Stimulated activated CD8-positive, alpha-beta memory T cell treated with anti-CD3 and anti-CD28 coated beads, Interleukin-2, amount 100 ng/mL, for 1 hour (primary cell): ENCODE measurements at regions not wholly inside any gene's neighbourhood (a gene's known extent, or its start where the extent isn't known, plus 50 kb on each side); places are given as distances from the start of the nearest gene placed in this dataset.

Experiments
- DNase-seq, 2 donors: peaks; one replicate each; pipeline ENCODE4 v3.0.0-alpha.2; 2020; ENCODE audit warnings: low read depth in 2 of 2

GRCh38 chr9:105860516-105860915 is 166.2 kb downstream of the TMEM38B start:
- DNase-seq = no peak

DNA sequence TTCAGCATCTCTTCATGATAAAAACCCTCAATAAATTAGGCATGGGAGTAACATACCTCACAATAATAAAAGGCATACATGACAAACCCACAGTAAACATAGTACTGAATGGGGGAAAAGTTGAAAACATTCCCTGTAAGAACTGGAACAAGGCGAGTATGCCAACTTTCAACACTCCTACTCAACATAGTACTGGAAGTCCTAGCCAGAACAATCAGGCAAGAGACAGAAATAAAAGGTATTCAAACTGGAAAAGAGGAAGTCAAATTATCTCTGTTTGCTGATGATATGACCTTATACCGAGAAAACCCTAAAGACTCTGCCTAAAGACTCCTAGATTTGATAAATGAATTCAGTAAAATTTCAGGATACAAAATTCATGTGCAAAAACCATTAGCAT is 167.6 kb downstream of the TMEM38B start:
- DNase-seq = no peak

- DNase-seq = no peak
These were observed 170.0 kb downstream of the TMEM38B start for GRCh38 chr9:105864248-105864898.

DNA sequence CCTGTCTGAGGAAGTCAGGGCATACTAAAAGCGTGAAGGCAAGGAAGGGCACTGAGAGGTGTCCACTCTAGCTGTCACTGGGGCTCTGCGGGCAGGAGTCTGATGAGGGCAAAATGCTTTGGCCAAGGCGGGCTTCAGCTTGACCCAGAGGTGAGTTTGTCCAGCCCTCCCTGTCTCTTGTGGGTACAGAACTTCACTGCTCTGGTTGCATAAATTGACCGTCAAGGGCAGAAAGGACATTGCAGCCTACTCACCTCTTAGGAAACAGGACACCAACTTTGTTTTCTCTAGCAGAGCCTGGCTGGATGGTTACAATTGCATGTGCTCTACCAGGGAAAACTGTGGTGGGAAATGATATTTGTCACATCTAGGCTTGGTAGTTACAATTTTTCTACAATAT is 170.9 kb downstream of the TMEM38B start:
- no peak for DNase-seq

DNA sequence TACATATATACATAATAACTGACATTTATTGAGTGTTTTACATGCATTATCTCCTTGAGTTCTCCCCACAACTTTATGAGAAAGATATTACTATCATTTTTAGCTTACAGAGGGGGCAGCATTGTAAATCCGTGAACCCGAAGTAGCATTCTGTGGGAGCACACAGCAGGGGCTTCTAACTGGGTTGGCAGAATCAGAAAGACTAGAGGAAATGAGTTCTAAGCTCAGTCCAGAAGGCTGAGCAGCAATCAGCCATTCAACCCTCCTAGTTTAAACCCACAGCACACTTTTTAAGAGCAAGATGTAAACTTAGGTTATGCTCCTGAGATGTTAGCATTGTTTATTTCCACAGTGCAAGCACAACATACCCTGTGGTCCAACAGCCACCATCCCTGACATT is 177.2 kb downstream of the TMEM38B start:
- no peak for DNase-seq

DNA sequence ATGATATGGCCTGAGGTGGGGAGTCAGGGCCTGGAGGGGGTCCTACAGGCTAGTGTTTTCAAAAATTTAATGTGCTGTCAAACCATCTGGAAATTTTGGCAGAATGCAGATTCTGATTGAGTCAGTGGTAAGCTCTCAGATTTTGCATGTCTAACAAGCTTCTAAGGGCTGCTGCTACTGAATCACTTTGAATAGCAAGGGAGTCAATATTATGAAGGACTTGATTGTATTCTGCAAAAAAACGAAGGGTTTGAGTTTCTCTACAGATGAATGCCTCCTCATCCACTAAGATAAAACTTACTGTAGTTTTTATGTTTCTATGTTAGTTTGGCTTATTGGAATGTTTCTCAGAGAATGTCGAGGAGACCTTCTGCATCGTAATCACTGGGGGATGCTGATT is 179.5 kb downstream of the TMEM38B start:
- DNase-seq = no peak

- DNase-seq = no peak
These were observed 183.4 kb downstream of the TMEM38B start for GRCh38 chr9:105877721-105878120.

DNA sequence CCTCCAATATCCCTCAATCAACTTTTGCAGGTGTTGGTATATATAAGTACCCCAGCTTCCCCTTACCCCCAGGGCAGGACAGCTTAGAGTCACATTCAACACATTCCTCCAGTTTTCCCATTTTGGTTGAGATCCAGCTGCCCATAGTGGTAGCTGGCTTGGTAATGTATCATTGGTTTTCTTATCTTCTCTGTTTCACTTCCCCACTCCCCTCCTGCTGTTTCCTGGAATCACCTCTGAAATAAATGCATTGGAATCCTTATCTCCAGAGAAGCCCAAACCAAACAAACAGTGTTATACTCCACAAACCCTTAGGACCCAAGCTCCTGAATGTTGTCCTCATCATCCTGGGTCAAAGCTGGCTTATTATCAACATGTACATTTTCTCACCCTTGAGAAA is 184.8 kb downstream of the TMEM38B start:
- DNase-seq = no peak

GRCh38 chr9:105880517-105880916 is 186.2 kb downstream of the TMEM38B start:
- no peak for DNase-seq

DNA sequence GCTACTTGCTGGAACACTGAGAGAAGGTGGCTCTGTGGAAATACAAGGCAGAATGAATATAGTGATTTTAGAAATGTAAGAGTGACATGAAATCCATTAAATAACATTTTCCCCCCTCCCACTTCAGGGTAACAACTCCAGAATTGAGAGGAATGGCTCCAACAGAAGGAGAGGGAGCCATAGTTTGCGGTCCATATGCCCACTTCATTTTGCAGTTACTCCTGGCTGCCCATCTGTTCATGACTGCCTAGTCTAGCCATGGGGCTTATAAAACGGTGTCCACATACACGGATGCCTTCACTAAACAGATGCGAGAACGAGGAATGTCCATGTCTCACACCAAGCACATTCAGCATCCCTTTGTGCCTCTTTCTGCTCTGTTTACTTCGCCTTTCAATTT is 186.7 kb downstream of the TMEM38B start:
- DNase-seq = no peak

GRCh38 chr9:105881654-105882349 is 187.5 kb downstream of the TMEM38B start:
- peak; percentile 23 to 34 for DNase-seq

GRCh38 chr9:105883847-105884246 is 189.5 kb downstream of the TMEM38B start:
- no peak for DNase-seq

DNA sequence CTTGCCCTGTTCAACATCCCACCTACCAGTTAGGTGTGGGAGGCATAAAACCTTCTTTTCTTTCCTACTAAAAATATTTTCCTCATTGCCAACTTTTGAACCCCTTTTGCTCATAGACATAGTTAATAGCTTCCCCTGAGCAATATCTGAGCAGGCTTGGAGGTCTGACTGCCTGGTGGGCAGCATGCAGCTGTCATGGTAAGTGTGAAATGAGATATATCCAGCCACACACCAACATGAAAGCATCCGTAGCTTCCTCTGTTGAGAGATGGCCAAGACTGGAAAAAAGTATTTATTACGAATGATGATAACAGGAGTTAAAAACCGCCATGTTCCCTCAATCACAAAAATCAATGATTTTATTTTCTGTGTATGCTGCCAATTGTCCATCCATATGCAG is 190.1 kb downstream of the TMEM38B start:
- no peak for DNase-seq

GRCh38 chr9:105886136-105886535 is 191.8 kb downstream of the TMEM38B start:
- no peak for DNase-seq

DNA sequence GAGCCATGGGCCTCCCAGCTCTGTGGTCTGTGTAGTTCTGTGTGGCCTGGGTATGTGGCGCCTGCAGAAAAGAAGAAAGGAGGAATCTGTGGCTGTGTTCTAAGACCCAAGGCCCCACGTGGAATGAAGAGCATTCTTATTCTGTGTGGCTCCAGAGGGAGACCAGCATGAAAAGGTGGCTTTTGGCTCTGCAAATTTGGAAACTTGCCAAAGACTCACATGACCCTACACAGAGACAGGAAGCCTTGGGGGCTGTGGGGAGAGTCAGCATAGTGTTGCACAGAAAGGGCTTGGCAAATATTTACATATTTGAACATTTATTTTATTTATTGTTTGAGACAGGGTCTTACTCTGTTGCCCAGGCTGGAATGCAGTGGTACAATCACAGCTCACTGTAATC is 193.3 kb downstream of the TMEM38B start:
- DNase-seq = no peak

GRCh38 chr9:105890046-105890822 is 195.9 kb downstream of the TMEM38B start:
- no peak for DNase-seq

GRCh38 chr9:105900123-105900522 is 205.8 kb downstream of the TMEM38B start:
- DNase-seq = no peak

DNA sequence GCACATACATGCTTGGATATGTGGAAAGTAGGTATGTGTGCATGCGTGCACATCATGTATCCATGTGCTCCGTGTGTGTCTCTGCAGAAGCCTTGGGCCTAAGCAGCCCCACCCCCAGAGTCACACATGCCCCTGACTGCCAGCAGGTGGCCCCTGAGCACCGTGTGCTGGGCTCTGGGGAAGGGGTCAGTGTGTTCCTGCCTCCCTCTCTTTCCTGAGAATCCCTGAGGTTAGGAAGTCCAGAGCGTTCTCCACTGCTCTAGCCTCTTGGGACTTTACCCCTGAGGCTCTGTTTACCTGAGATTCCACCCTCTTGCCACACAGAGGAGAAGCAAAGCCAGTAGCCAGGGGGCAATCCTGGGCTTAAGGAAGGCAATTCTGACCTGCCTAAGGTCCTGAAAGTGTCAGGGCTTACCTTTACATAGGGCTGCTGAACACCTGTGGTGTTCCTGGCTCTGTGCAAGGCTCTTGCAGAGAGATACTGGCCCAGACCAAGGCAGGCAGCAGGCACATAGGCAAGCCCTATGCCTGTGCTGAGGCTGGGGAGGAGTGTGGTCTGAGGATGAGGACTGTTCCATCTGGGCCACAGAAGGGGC is 207.3 kb downstream of the TMEM38B start:
- no peak for DNase-seq

GRCh38 chr9:105908069-105908468 is 213.7 kb downstream of the TMEM38B start:
- DNase-seq = no peak

DNA sequence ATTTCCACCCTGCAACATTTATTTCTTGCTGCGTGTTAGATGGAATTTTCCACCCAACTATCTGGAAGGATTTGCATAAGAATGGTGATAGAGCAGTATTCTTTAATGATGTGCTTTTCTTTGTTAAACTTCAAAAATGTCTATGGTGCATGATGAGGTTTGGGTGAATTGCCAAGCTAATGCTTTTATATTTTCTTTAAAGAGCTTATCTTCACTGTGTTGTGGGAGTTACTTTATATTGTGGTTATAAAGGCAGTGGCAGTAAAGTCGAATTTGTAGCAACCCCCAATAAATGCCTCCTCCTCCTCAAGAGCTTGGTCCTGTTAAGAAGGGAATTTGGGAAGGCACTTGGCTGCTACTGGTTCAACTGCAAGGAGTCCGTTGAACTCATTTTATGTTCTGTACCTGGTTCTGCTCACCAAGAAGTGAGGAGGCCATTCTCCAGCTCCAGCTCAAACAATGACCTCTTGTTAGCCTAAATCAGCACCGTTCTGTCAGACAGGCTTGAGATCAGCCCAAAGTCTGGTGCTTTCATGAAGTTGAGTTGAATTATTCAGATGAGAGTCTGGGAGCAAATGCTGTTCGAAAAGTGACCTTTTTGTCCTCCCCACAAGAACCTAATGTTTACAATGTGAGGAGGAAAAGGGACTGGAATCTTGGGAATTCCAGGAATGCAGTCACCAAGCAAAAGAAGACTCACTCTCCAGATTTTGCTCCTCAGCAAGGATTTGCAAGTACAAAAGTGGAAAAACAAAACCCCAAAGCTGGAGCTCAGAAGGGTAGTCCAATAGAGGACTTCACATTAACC is 217.0 kb downstream of the TMEM38B start:
- DNase-seq = no peak

- no peak for DNase-seq
These were observed 218.0 kb downstream of the TMEM38B start for GRCh38 chr9:105912157-105912862.
